ENCODE measurements at regions not wholly inside any gene's neighbourhood (a gene's known extent, or its start where the extent isn't known, plus 50 kb on each side); places are given as distances from the start of the nearest gene placed in this dataset.
"Not testable (repeated sequence)": the region's sequence is repeated elsewhere in the genome, so short reads cannot be mapped to it uniquely, and the experiment has no call there.

DNA sequence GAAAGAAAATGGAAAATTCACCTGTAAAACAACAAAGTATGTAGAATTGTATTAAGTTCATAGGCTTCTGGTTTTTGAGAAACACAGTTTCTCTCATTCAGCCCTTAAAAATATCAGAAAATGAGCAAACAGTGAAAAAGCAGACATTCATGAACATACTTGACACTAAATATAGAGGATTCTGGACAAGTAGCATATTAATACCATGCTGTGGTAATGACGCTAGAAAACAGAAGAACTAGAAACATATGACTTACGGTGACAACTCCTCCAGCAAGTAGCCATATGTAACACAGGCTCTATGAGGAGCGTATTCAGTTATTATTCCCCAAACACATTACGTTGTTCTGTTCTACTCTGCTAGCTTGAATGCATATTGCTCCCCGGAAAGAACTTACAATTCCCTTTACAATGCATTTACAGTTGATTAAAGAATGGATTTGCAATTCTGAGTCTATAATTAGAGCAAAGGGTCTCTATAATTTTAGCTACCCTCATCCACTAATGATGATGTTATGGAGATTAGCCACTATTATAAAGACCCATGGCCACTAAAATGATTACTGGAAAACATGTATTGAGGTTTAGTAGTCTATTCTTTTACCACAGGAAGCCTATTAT lies 672.1 kb downstream of the EFNB2 start:
- no peak for DNase-seq (ENCODE audit: low read depth, low spot score)

GRCh38 chr13:105848494-105848893 lies 687.0 kb downstream of the EFNB2 start:
- no peak for DNase-seq (ENCODE audit: low read depth, low spot score)

DNA sequence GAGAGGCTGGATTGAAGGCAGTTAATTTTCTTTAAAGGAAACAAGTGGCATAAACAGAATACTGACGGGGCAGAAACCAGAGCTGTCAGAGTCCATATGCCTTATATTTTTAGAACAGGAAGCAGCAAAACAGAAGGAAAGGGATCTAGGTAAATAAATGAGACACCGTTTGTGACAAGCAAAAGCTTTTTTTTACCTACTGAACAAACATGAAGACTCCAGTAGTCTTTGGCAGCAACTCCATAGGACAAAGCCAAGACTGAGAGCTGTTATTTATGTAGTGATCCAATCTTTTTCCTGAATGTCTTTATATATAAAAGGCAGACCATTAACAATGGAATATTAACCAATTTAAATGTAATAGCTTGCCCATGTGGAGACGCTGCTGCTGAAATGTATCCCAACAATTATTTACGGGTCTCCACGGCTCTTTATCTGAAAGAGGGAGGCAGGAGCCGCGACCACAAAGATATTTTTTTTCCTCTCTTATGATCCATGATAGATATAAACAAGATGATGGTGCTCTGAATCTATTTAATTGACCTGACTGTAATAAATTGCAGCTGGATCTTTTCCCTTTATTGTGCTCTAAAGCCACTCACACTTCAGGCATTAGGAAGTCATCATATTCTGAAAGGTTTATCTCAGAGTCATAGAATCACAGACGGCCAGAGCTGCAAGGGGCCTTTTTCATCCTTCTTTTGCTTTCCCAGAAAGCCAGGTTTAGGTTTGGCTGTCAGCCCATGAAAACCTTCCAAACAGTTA lies 687.8 kb downstream of the EFNB2 start:
- no peak for DNase-seq (ENCODE audit: low read depth, low spot score)

DNA sequence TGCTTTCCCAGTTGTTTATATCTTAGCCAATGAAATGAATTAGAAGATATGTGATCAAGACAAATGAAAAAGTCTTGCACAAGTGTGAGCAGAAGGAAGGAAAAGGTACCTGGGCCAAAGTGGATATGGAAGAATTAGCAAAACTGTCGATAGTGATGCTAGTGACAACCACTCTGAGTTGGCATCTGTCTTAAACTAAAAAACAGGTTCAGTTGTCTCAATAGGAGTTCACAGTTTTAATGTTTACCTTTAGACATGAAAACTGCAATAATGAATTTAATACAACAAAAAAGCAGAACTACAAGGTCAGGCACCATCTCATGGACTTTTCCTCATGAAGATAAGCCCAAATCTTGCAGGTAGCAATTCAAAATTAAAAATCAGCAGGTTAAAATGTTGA lies 688.5 kb downstream of the EFNB2 start:
- DNase-seq (ENCODE audit: low read depth, low spot score) = no peak

GRCh38 chr13:105841286-105841685 lies 694.2 kb downstream of the EFNB2 start:
- DNase-seq (ENCODE audit: low read depth, low spot score) = no peak

GRCh38 chr13:105838231-105838630 lies 697.2 kb downstream of the EFNB2 start:
- DNase-seq (ENCODE audit: low read depth, low spot score) = no peak

DNA sequence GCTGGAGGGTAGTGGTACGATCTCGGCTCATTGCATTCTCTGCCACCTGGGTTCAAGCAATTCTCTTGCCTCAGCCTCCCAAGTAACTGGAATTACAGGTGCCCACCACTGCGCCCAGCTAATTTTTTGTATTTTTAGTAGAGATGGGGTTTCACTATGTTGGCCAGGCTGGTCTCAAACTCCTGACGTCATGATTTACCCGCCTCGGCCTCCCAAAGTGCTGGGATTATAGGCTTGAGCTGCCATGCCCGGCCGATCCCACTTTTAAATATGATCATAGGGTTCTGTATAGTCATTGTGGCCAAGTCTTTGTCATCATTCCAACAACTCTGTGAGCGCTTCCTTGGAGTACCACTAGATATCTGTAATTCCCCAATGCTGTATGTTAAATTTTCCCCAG lies 698.2 kb downstream of the EFNB2 start:
- not testable (repeated sequence) for DNase-seq (ENCODE audit: low read depth, low spot score)

- DNase-seq (ENCODE audit: low read depth, low spot score) = no peak
These were observed 704.6 kb downstream of the EFNB2 start for GRCh38 chr13:105830821-105831220.

GRCh38 chr13:105827111-105827809 lies 708.2 kb downstream of the EFNB2 start:
- DNase-seq (ENCODE audit: low read depth, low spot score) = no peak

GRCh38 chr13:105825071-105825470 lies 710.4 kb downstream of the EFNB2 start:
- no peak for DNase-seq (ENCODE audit: low read depth, low spot score)

DNA sequence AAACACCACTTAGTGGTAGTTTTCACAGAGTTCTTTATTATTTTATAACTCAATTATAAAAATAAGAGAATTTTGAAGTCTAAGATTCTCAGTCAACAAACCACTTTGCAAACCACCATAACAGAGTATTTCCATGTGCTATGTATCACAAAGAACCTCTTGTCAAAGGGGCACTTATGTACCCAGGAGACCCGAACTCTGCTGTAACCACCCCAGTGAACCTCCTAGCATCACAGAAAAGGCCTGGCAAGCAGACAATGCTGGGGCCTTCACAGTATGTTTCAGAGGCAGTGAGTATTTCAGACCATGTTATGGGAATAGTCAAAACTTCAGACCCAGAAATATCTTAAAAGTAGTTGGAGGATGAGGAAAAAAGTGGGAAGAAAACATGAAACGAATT lies 714.1 kb downstream of the EFNB2 start:
- no peak for DNase-seq (ENCODE audit: low read depth, low spot score)

DNA sequence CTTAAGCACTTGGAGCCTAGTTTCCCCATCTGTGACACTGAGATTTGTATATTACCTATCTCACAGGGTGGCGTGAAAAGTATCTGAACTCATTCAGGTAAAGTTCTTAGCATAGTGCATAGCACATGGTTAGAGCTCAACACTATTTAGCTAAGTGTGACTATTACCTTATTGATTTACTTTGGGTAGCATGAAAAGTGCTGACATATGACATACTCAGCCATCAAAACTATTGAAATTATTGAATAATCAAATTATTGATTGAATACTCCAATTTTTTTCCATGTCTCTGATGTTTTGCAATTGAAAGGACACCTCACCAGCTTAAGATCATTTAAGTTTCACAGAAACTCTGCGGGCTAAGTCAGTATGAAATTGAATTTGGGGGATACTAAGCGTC lies 715.0 kb downstream of the EFNB2 start:
- DNase-seq (ENCODE audit: low read depth, low spot score) = no peak

- no peak for DNase-seq (ENCODE audit: low read depth, low spot score)
These were observed 718.0 kb downstream of the EFNB2 start for GRCh38 chr13:105817498-105817897.

- DNase-seq (ENCODE audit: low read depth, low spot score) = no peak
These were observed 718.5 kb downstream of the EFNB2 start for GRCh38 chr13:105816994-105817393.

- no peak for DNase-seq (ENCODE audit: low read depth, low spot score)
These were observed 720.6 kb downstream of the EFNB2 start for GRCh38 chr13:105814902-105815250.

GRCh38 chr13:105814219-105814901 lies 721.1 kb downstream of the EFNB2 start:
- no peak for DNase-seq (ENCODE audit: low read depth, low spot score)

GRCh38 chr13:105806628-105806920 lies 728.9 kb downstream of the EFNB2 start:
- no peak for DNase-seq (ENCODE audit: low read depth, low spot score)

- DNase-seq (ENCODE audit: low read depth, low spot score) = no peak
These were observed 729.4 kb downstream of the EFNB2 start for GRCh38 chr13:105805892-105806627.

GRCh38 chr13:105804561-105805190 lies 730.8 kb downstream of the EFNB2 start:
- no peak for DNase-seq (ENCODE audit: low read depth, low spot score)

DNA sequence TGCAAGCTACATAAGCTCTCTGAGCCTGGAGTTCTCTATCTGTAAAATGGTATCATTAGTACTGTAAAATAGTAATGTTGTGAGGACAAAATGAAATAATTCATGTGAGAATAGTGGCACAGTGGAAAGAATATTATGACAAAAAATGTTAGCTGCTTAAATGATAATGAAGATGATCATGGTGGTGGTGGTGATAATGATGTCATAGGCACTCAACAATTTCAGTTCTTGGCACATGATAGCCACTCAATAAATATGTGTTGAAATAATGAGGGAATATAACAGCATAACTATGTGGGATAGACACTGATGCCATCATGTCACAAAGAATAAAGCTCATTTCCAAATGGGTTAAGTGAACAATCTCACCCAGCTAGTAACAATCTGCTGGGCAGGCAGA lies 736.3 kb downstream of the EFNB2 start:
- no peak for DNase-seq (ENCODE audit: low read depth, low spot score)

DNA sequence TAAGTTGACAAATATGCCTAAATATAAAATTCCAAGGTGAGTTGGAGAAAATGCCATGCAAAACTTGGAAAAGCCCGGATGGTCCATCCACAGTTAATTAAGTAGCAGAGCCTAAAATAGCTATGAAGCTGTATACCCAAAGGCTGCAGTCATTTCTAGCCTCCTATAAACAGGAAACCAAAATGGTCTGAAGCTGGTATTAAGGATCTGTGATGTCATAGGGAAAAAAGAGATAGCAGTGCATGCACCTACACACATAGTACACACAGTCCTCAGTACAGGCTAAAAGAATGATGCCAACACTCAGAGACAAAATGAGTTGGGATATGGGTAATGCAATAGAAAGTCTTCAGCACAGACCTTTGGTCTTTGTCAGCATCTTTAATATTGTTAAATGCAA lies 736.9 kb downstream of the EFNB2 start:
- DNase-seq (ENCODE audit: low read depth, low spot score) = no peak

Measured in activated naive CD8-positive, alpha-beta T cell treated with anti-CD3 and anti-CD28 coated beads, Interleukin-2, amount 50 U/mL, for 16 hours (primary cell).